ENCODE measurements at regions not wholly inside any gene's neighbourhood (a gene's known extent, or its start where the extent isn't known, plus 50 kb on each side); places are given as distances from the start of the nearest gene placed in this dataset.
A peak's percentile ranks its signal among the peaks of the same experiment; 100 is the strongest.
"Not testable (repeated sequence)": the region's sequence is repeated elsewhere in the genome, so short reads cannot be mapped to it uniquely, and the experiment has no call there.

DNA sequence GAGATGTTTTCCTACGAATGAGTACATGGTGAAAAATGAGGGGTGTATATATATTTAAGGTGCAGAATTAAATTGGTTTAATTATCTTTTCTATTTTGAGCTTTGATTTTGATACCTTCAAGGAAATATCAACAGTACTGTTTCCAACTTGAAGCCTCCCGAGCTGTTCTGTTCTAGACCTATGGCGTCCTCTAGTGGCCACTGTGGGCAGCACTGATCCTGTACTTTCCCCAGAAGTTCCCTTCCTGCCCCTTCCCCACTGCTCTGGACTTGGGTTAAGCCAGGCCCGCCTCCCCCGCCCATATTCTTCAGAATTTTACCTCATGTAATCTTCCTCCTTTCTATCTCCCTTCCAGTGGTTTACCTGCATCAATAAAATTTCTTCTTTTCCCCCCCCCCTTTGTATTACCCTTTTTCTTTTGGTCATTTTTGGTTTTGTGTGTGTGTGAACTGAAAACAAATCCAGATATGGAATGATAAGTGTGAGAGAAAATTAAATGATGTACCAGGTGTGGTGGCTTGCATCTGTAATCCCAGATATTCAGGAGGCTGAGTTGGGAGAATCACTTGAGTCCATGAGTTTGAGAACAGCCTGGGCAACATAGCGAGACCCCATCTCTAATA, 1643.5 kb downstream of the TP53TG3F start:
- FAIRE-seq (no peak), DNase-seq (ENCODE audit: low read depth) (no peak)
- H3K4me3 ChIP-seq (ENCODE audit: low read depth, low read length), result no peak overlapping the region
- no peaks in the 10 kb centered on the region for H3K27me3 ChIP-seq (ENCODE audit: control insufficient read depth, insufficient read depth, low read length)
- H3K36me3 ChIP-seq (ENCODE audit: control insufficient read depth, insufficient read depth, low read length), result no peaks in the 10 kb centered on the region
- TF ChIP-seq, protein P1, sequence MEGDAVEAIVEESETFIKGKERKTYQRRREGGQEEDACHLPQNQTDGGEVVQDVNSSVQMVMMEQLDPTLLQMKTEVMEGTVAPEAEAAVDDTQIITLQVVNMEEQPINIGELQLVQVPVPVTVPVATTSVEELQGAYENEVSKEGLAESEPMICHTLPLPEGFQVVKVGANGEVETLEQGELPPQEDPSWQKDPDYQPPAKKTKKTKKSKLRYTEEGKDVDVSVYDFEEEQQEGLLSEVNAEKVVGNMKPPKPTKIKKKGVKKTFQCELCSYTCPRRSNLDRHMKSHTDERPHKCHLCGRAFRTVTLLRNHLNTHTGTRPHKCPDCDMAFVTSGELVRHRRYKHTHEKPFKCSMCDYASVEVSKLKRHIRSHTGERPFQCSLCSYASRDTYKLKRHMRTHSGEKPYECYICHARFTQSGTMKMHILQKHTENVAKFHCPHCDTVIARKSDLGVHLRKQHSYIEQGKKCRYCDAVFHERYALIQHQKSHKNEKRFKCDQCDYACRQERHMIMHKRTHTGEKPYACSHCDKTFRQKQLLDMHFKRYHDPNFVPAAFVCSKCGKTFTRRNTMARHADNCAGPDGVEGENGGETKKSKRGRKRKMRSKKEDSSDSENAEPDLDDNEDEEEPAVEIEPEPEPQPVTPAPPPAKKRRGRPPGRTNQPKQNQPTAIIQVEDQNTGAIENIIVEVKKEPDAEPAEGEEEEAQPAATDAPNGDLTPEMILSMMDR (IDR thresholded peaks at IDR 0.05; ENCODE audit: insufficient read depth, low read length, severe bottlenecking), result peak; percentile 5

DNA sequence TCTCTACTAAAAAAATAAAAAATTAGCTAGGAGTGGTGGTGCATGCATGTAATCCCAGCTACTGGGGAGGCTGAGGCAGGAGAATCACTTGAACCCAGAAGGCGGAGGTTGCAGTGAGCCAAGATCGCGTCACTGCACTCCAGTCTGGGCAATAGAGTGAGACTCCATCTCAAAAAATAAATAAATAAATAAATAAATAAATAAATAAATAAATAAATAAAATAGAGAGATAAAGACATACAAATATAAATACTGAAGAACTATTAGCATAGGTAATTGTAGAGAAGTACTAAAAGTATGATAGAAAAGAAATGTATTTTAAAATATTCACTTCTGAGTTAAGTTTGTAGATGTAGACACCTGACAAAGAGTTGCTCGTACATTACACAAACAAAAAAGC, 1652.4 kb downstream of the TP53TG3F start:
- not testable (repeated sequence) for H3K4me3 ChIP-seq (ENCODE audit: low read depth, low read length); H3K36me3 ChIP-seq (ENCODE audit: control insufficient read depth, insufficient read depth, low read length); FAIRE-seq; H3K27me3 ChIP-seq (ENCODE audit: control insufficient read depth, insufficient read depth, low read length); DNase-seq (ENCODE audit: low read depth)

DNA sequence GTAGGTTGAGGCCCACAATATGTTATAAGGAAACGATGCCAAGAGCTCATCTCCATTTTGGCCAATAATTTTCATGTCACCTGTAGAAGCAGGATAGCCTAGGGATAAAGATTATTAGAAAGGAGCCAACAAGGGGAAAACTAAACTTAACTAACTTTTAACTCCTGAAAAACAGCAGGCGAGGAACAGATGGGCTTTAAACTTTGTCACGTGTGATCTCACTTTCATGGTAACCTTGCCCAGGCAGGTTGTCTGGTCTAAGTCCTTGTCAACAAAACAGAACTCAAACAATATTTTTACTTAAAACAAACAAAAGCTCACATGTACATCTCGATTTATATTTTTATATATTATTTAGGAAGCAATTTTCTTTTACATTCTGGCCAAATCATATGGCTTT, 1672.0 kb downstream of the TP53TG3F start:
- Histone ChIP-seq H3K27me3 (ENCODE audit: control insufficient read depth, insufficient read depth, low read length) (no peaks in the 10 kb centered on the region), H3K36me3 (ENCODE audit: control insufficient read depth, insufficient read depth, low read length) (no peaks in the 10 kb centered on the region), H3K4me3 (ENCODE audit: low read depth, low read length) (no peak overlapping the region)
- TF ChIP-seq, protein P1 (IDR thresholded peaks at IDR 0.05; ENCODE audit: insufficient read depth, low read length, severe bottlenecking), result no peak
- FAIRE-seq (no peak), DNase-seq (ENCODE audit: low read depth) (no peak)

GRCh38 chr16:35134471-35134870, 1675.1 kb downstream of the TP53TG3F start:
- no peak for FAIRE-seq
- peak; percentile 97 for DNase-seq (ENCODE audit: low read depth)
- Histone ChIP-seq H3K27me3 (ENCODE audit: control insufficient read depth, insufficient read depth, low read length) (no peaks in the 10 kb centered on the region), H3K36me3 (ENCODE audit: control insufficient read depth, insufficient read depth, low read length) (no peaks in the 10 kb centered on the region), H3K4me3 (ENCODE audit: low read depth, low read length) (no peak overlapping the region)
- TF ChIP-seq, protein P1 (IDR thresholded peaks at IDR 0.05; ENCODE audit: insufficient read depth, low read length, severe bottlenecking), result no peak

DNA sequence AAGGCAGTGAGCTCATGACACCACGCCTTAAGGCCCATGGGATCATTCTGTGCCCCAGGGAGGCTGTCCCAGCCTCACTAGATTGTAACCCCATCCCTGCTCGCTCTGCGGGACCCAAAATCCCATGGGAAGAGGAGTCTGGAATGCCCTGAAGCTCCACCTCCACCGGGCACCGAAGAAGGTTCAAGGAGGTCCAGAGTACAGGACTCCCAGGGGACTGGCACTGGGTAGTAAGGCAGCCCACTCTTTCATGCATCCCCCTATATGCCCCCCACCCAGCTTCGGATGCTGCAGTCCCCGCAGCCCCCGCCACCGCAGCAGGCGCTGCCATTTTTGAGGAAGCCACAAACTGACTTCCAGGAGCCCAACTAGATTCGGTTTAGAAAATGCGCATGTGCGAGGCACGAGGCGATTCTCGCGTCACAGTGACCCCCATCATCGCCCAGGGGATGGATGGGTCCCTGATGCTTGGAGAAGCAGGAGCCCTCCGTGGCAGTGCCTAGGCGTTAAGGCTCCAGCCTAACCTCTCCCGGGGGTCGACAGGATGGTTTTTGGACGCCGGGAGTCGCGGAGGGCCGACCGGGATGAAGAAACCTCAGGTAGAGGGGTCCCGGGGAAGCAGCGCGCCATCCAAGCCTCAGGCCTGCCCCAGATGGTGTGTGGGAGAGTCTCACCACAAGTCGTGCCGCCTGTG, 1681.0 kb downstream of the TP53TG3F start:
- no peak overlapping the region for H3K4me3 ChIP-seq (ENCODE audit: low read depth, low read length)
- DNase-seq (ENCODE audit: low read depth) (no peak), FAIRE-seq (no peak)

GRCh38 chr16:35141303-35141702, 1681.9 kb downstream of the TP53TG3F start:
- TF ChIP-seq, protein P1 (IDR thresholded peaks at IDR 0.05; ENCODE audit: insufficient read depth, low read length, severe bottlenecking), result no peak
- FAIRE-seq (no peak), DNase-seq (ENCODE audit: low read depth) (no peak)
- no peak overlapping the region for H3K4me3 ChIP-seq (ENCODE audit: low read depth, low read length)
- no peaks in the 10 kb centered on the region for H3K36me3 ChIP-seq (ENCODE audit: control insufficient read depth, insufficient read depth, low read length)
- no peaks in the 10 kb centered on the region for H3K27me3 ChIP-seq (ENCODE audit: control insufficient read depth, insufficient read depth, low read length)

More for the DNA sequence above, 1681.0 kb downstream of the TP53TG3F start:
- no peaks in the 10 kb centered on the region for H3K36me3 ChIP-seq (ENCODE audit: control insufficient read depth, insufficient read depth, low read length)
- TF ChIP-seq, protein P1 (IDR thresholded peaks at IDR 0.05; ENCODE audit: insufficient read depth, low read length, severe bottlenecking), result no peak
- H3K27me3 ChIP-seq (ENCODE audit: control insufficient read depth, insufficient read depth, low read length), result no peaks in the 10 kb centered on the region
